DND-41 (cell line): ENCODE measurements at regions not wholly inside any gene's neighbourhood (a gene's known extent, or its start where the extent isn't known, plus 50 kb on each side); places are given as distances from the start of the nearest gene placed in this dataset.

Source experiments
- ATAC-seq: fragments of 200-7000 bp; cut with Tn5 transposase; 3 replicates; pipeline ENCODE4 v1.9.1; 2021; ENCODE audit warnings: low read depth; ENCODE audit not compliant: insufficient read depth
- DNase-seq: peaks from one replicate; pipeline ENCODE4 v3.0.0-alpha.2; 2020
- H2AFZ ChIP-seq: 2 replicates; pipeline ENCODE4 v1.6.0; 2012; ENCODE audit warnings: low read depth, low read length
- H3K27ac ChIP-seq: 2 replicates; pipeline ENCODE4 v1.5.1; 2012; ENCODE audit warnings: low read length, inconsistent platforms
- H3K27me3 ChIP-seq: fragments of 200-600 bp; sonication (generic); 2 replicates; pipeline ENCODE4 v1.6.0; 2012; ENCODE audit warnings: low read length, mild to moderate bottlenecking, inconsistent platforms; ENCODE audit not compliant: insufficient read depth, poor library complexity
- H3K36me3 ChIP-seq: 2 replicates; pipeline ENCODE4 v1.5.1; 2012; ENCODE audit warnings: low read length, inconsistent platforms; ENCODE audit not compliant: insufficient read depth
- H3K4me1 ChIP-seq: 2 replicates; pipeline ENCODE4 v1.5.1; 2012; ENCODE audit warnings: mild to moderate bottlenecking, low read length; ENCODE audit not compliant: insufficient read depth
- H3K4me2 ChIP-seq: 2 replicates; pipeline ENCODE4 v1.6.0; 2012; ENCODE audit warnings: mild to moderate bottlenecking, moderate library complexity, low read length, inconsistent platforms; ENCODE audit not compliant: insufficient read depth
- H3K4me3 ChIP-seq, 2 experiments: fragments of 200-600 bp in 1 of 2; shearing (Covaris generic) in 1 of 2; 2 replicates each; pipeline ENCODE4 v1.5.1; 2012 to 2016; ENCODE audit warnings: inconsistent platforms in 2 of 2, low read length in 2 of 2, mild to moderate bottlenecking in 2 of 2, low read depth in 1 of 2, moderate library complexity in 1 of 2
- H3K79me2 ChIP-seq: 2 replicates; pipeline ENCODE4 v1.6.0; 2012; ENCODE audit warnings: low read length, inconsistent platforms; ENCODE audit not compliant: insufficient read depth
- H3K9ac ChIP-seq: 2 replicates; pipeline ENCODE4 v1.6.0; 2012; ENCODE audit warnings: low read depth, mild to moderate bottlenecking, inconsistent platforms, low read length, moderate library complexity
- H3K9me3 ChIP-seq: 2 replicates; pipeline ENCODE4 v1.5.1; 2012; ENCODE audit warnings: low read length, moderate library complexity, mild to moderate bottlenecking, inconsistent platforms; ENCODE audit not compliant: insufficient read depth, severe bottlenecking
- H4K20me1 ChIP-seq: 2 replicates; pipeline ENCODE4 v1.6.0; 2012; ENCODE audit warnings: low read length; ENCODE audit not compliant: insufficient read depth
- EZH2 ChIP-seq: IDR thresholded peaks from 3 replicates; pipeline ENCODE4 v1.6.1; 2012; ENCODE audit warnings: borderline replicate concordance, low read depth, mild to moderate bottlenecking, moderate library complexity, low read length, inconsistent platforms; ENCODE audit not compliant: severe bottlenecking
- TF ChIP-seq, protein P1 (sequence below): IDR thresholded peaks from 2 replicates; pipeline ENCODE4 v1.5.1; 2012; ENCODE audit warnings: borderline replicate concordance, low read length, moderate library complexity, mild to moderate bottlenecking; ENCODE audit not compliant: poor library complexity, severe bottlenecking; ENCODE audit errors: extremely low read depth

DNA sequence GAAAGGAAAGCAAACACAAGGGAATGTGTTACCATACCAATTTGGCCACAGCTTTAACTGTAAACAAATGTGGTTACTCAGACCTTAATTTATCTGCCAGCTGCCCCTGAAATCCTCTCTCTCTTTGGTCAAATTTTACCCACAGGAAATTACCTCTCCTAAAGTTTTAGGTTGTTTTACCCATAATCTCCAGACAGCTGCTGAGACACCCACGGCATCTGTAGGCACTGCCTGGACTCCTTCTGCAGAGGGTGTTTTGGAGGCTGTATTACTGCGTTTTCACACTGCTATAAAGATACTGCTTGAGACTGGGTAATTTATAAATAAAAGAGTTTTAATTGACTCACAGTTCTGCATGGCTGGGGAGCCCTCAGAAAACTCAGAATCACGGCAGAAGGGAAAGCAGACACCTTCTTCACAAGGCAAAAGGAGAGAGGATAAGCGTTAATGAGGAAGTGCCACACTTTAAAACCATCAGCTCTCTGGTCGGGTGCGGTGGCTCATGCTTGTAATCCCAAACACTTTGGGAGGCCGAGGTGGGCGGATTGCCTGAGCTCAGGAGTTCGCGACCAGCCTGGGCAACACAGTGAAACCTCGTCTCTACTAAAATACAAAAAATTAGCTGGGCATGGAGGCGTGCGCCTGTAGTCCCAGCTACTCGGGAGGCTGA, 677.5 kb upstream of the FSHR start:
- no peaks in the 10 kb centered on the region for H4K20me1 ChIP-seq
- H2AFZ ChIP-seq: no peak overlapping the region
- no peaks in the 10 kb centered on the region for H3K9me3 ChIP-seq
- H3K9ac ChIP-seq: no peak overlapping the region
- ATAC-seq: no peak
- peaks cover 11% of the 10 kb centered on the region; the same call in 1 of the 2 replicates for H3K4me1 ChIP-seq
- DNase-seq: no peak
- H3K27ac ChIP-seq: no peak overlapping the region
- no peaks in the 10 kb centered on the region for H3K79me2 ChIP-seq
- no peak overlapping the region for H3K4me2 ChIP-seq
- H3K4me3 ChIP-seq: no peak overlapping the region
- H3K36me3 ChIP-seq: no peaks in the 10 kb centered on the region
- no peak for TF ChIP-seq EZH2
- TF ChIP-seq, protein P1, sequence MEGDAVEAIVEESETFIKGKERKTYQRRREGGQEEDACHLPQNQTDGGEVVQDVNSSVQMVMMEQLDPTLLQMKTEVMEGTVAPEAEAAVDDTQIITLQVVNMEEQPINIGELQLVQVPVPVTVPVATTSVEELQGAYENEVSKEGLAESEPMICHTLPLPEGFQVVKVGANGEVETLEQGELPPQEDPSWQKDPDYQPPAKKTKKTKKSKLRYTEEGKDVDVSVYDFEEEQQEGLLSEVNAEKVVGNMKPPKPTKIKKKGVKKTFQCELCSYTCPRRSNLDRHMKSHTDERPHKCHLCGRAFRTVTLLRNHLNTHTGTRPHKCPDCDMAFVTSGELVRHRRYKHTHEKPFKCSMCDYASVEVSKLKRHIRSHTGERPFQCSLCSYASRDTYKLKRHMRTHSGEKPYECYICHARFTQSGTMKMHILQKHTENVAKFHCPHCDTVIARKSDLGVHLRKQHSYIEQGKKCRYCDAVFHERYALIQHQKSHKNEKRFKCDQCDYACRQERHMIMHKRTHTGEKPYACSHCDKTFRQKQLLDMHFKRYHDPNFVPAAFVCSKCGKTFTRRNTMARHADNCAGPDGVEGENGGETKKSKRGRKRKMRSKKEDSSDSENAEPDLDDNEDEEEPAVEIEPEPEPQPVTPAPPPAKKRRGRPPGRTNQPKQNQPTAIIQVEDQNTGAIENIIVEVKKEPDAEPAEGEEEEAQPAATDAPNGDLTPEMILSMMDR: no peak
- H3K27me3 ChIP-seq: no peaks in the 10 kb centered on the region

DNA sequence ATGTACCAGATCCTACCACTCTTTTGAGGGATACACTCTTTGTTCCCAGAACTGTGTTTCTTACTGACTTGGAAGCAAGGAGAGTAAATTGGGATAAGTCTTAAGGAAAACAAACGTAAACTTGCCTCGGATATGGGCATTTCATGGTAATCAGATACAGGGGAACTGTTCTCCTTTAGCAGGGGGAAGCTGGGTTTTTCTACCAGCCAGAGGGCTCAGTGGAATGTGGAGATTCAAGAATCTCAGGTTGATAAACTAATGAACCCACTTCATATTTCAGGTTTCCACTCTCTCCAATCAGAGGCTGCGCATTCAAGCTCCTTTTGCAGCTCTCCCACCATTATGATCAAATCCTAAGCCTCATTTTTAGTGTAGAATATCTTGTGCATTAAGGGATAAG, 676.5 kb upstream of the FSHR start:
- no peak overlapping the region for H3K27ac ChIP-seq
- DNase-seq (no peak), ATAC-seq (no peak)
- no peaks in the 10 kb centered on the region for H3K79me2 ChIP-seq
- H3K27me3 ChIP-seq: no peaks in the 10 kb centered on the region
- H2AFZ ChIP-seq: no peak overlapping the region
- H3K4me1 ChIP-seq: peaks cover 11% of the 10 kb centered on the region; the same call in 1 of the 2 replicates
- H3K4me2 ChIP-seq: no peak overlapping the region
- no peaks in the 10 kb centered on the region for H3K36me3 ChIP-seq
- TF ChIP-seq, protein P1: no peak
- TF ChIP-seq EZH2: no peak
- no peak overlapping the region for H3K9ac ChIP-seq
- H3K9me3 ChIP-seq: no peaks in the 10 kb centered on the region
- H4K20me1 ChIP-seq: no peaks in the 10 kb centered on the region
- no peak overlapping the region for H3K4me3 ChIP-seq

DNA sequence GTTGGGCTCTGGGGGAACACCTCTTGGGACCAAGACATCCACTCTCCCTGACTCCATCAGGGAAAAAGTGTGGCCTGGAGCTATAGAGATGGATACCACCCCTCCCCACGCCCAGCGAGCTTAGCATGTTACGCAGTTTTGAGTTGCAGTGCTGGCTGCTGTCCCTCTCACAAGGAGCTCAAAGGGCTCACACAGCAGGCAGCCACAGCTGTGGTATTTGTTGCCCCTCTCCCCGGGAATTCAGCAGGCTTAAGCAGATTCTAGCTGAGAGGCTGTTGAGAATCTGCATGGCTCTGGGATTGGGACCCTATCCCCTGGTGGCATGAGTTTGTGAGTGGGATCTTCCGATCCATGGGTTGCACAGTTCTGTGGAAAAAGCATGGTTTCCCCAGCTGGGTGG, 673.1 kb upstream of the FSHR start:
- DNase-seq (no peak), ATAC-seq (no peak)
- Histone ChIP-seq H3K27me3 (no peaks in the 10 kb centered on the region), H3K4me3 (no peak overlapping the region), H3K9me3 (no peaks in the 10 kb centered on the region), H3K79me2 (no peaks in the 10 kb centered on the region), H3K4me2 (no peak overlapping the region), H2AFZ (no peak overlapping the region), H3K36me3 (no peaks in the 10 kb centered on the region), H3K9ac (no peak overlapping the region), H3K4me1 (peaks cover 6% of the 10 kb centered on the region; the same call in 1 of the 2 replicates), H3K27ac (no peak overlapping the region), H4K20me1 (no peaks in the 10 kb centered on the region)
- TF ChIP-seq, protein P1: no peak
- TF ChIP-seq EZH2: no peak
